SK-N-SH treated with all-trans-retinoic acid at 6 μM for 48 hours (cell line): ENCODE measurements at regions not wholly inside any gene's neighbourhood (a gene's known extent, or its start where the extent isn't known, plus 50 kb on each side); places are given as distances from the start of the nearest gene placed in this dataset.

ENCODE experiments used
- ATAC-seq: fragments of 200-7000 bp; cut with Tn5 transposase; 3 replicates; pipeline ENCODE4 v1.9.1; 2020; ENCODE audit warnings: mild to moderate bottlenecking, moderate library complexity
- ARNTL ChIP-seq: fragments of 450-650 bp; formaldehyde crosslinking; IDR thresholded peaks from 2 replicates; pipeline ENCODE4 v1.5.0; 2020; ENCODE audit warnings: low read depth, mild to moderate bottlenecking, moderate library complexity, borderline replicate concordance
- BACH2 ChIP-seq: fragments of 250-450 bp; sonication (Bioruptor Pico); IDR thresholded peaks from 2 replicates; pipeline ENCODE4 v1.9.0; 2021; ENCODE audit warnings: mild to moderate bottlenecking, borderline replicate concordance
- CSDC2 ChIP-seq: fragments of 250-450 bp; sonication (Bioruptor Pico); IDR thresholded peaks from 2 replicates; pipeline ENCODE4 v1.5.0; 2020; ENCODE audit warnings: mild to moderate bottlenecking, moderate library complexity
- ESRRG ChIP-seq: fragments of 250-450 bp; sonication (Bioruptor Pico); IDR thresholded peaks from 2 replicates; pipeline ENCODE4 v1.6.1; 2021; ENCODE audit warnings: mild to moderate bottlenecking
- GLIS3 ChIP-seq: fragments of 250-450 bp; sonication (Bioruptor Pico); IDR thresholded peaks from 2 replicates; pipeline ENCODE4 v1.5.0; 2020; ENCODE audit warnings: mild to moderate bottlenecking, moderate library complexity
- ISL1 ChIP-seq: fragments of 250-450 bp; sonication (Bioruptor Pico); IDR thresholded peaks from 2 replicates; pipeline ENCODE4 v2.1.2; 2022; ENCODE audit warnings: mild to moderate bottlenecking, moderate library complexity
- OSR1 ChIP-seq: fragments of 250-450 bp; sonication (Bioruptor Pico); IDR thresholded peaks from 2 replicates; pipeline ENCODE4 v1.8.0; 2022; ENCODE audit warnings: moderate library complexity, mild to moderate bottlenecking, inconsistent platforms
- PPARA ChIP-seq: fragments of 250-450 bp; sonication (Bioruptor Pico); IDR thresholded peaks from 2 replicates; pipeline ENCODE4 v1.5.0; 2020; ENCODE audit warnings: mild to moderate bottlenecking, borderline replicate concordance
- RARB ChIP-seq: fragments of 250-450 bp; sonication (Bioruptor Pico); IDR thresholded peaks from 2 replicates; pipeline ENCODE4 v1.8.0; 2021; ENCODE audit warnings: mild to moderate bottlenecking, moderate library complexity
- SNAI2 ChIP-seq: fragments of 250-450 bp; sonication (Bioruptor Pico); IDR thresholded peaks from 2 replicates; pipeline ENCODE4 v1.5.0; 2020; ENCODE audit warnings: mild to moderate bottlenecking, moderate library complexity
- TCF4 ChIP-seq: fragments of 250-450 bp; sonication (Bioruptor Pico); IDR thresholded peaks from 2 replicates; pipeline ENCODE4 v1.8.0; 2021; ENCODE audit warnings: mild to moderate bottlenecking, moderate library complexity, borderline replicate concordance
- TOX ChIP-seq: fragments of 250-450 bp; sonication (Bioruptor Pico); IDR thresholded peaks from 2 replicates; pipeline ENCODE4 v1.8.0; 2021; ENCODE audit warnings: mild to moderate bottlenecking, moderate library complexity, borderline replicate concordance
- ZC3H10 ChIP-seq: fragments of 250-450 bp; sonication (Bioruptor Pico); IDR thresholded peaks from 2 replicates; pipeline ENCODE4 v1.5.1; 2021; ENCODE audit warnings: mild to moderate bottlenecking, moderate library complexity
- ZFP30 ChIP-seq: fragments of 450-650 bp; formaldehyde crosslinking; IDR thresholded peaks from 2 replicates; pipeline ENCODE4 v1.5.0; 2022; ENCODE audit warnings: mild to moderate bottlenecking, moderate library complexity
- ZNF565 ChIP-seq: fragments of 450-650 bp; formaldehyde crosslinking; conservative IDR thresholded peaks from 2 replicates; pipeline ENCODE4 v1.5.0; 2020; ENCODE audit warnings: low read depth, mild to moderate bottlenecking, moderate library complexity
- ZNF70 ChIP-seq: fragments of 450-650 bp; formaldehyde crosslinking; IDR thresholded peaks from 2 replicates; pipeline ENCODE4 v1.5.0; 2020; ENCODE audit warnings: mild to moderate bottlenecking, moderate library complexity
- ZNF8 ChIP-seq: fragments of 450-650 bp; formaldehyde crosslinking; IDR thresholded peaks from 2 replicates; pipeline ENCODE4 v1.5.0; 2020; ENCODE audit warnings: mild to moderate bottlenecking, moderate library complexity
- TF ChIP-seq, protein P1 (sequence below): fragments of 250-450 bp; sonication (Bioruptor Pico); IDR thresholded peaks from 2 replicates; pipeline ENCODE4 v1.5.1; 2020; ENCODE audit warnings: low read depth, mild to moderate bottlenecking, moderate library complexity
- TF ChIP-seq, protein P2 (sequence below): fragments of 250-450 bp; sonication (Bioruptor Pico); IDR thresholded peaks from 2 replicates; pipeline ENCODE4 v1.8.0; 2021; ENCODE audit warnings: low read depth, mild to moderate bottlenecking, moderate library complexity, borderline replicate concordance
- TF ChIP-seq, protein P3 (sequence below): fragments of 250-450 bp; sonication (Bioruptor Pico); IDR thresholded peaks from 2 replicates; pipeline ENCODE4 v1.5.1; 2021; ENCODE audit warnings: mild to moderate bottlenecking, moderate library complexity
- TF ChIP-seq, protein P4 (sequence below): fragments of 250-450 bp; sonication (Bioruptor Pico); IDR thresholded peaks from 2 replicates; pipeline ENCODE4 v1.5.0; 2020; ENCODE audit warnings: mild to moderate bottlenecking, moderate library complexity
- TF ChIP-seq, protein P5 (sequence below): fragments of 250-450 bp; sonication (Bioruptor Pico); IDR thresholded peaks from 2 replicates; pipeline ENCODE4 v1.8.0; 2020; ENCODE audit warnings: mild to moderate bottlenecking, moderate library complexity, borderline replicate concordance

DNA sequence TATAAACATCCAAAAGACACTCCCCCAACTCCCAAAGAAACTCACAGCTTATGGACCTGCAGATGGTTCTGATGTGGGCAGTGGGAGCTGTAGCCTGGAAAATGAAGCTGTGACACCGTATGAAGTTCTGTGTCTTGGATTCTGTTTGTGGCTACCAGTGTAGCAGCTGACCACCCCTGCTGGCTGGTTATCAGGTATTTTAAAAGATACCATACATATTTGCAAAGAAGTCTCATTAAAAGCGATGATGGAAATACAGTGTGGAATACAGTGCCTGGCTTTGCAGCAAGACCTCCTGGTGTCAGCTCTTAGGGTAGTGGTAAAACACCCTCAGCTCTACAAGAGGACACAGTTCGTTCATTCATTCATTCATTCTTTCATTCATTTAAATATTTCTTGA is 194.3 kb upstream of the PRKCQ start:
- no peak for TF ChIP-seq CSDC2 (CRISPR knock-in tag)
- TF ChIP-seq BACH2 = no peak
- no peak for TF ChIP-seq SNAI2 (CRISPR knock-in tag)
- no peak for TF ChIP-seq ZFP30 (CRISPR knock-in tag)
- TF ChIP-seq ISL1 = no peak
- TF ChIP-seq, protein P1, sequence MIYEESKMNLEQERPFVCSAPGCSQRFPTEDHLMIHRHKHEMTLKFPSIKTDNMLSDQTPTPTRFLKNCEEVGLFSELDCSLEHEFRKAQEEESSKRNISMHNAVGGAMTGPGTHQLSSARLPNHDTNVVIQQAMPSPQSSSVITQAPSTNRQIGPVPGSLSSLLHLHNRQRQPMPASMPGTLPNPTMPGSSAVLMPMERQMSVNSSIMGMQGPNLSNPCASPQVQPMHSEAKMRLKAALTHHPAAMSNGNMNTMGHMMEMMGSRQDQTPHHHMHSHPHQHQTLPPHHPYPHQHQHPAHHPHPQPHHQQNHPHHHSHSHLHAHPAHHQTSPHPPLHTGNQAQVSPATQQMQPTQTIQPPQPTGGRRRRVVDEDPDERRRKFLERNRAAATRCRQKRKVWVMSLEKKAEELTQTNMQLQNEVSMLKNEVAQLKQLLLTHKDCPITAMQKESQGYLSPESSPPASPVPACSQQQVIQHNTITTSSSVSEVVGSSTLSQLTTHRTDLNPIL (CRISPR knock-in tag) = no peak
- TF ChIP-seq, protein P2, sequence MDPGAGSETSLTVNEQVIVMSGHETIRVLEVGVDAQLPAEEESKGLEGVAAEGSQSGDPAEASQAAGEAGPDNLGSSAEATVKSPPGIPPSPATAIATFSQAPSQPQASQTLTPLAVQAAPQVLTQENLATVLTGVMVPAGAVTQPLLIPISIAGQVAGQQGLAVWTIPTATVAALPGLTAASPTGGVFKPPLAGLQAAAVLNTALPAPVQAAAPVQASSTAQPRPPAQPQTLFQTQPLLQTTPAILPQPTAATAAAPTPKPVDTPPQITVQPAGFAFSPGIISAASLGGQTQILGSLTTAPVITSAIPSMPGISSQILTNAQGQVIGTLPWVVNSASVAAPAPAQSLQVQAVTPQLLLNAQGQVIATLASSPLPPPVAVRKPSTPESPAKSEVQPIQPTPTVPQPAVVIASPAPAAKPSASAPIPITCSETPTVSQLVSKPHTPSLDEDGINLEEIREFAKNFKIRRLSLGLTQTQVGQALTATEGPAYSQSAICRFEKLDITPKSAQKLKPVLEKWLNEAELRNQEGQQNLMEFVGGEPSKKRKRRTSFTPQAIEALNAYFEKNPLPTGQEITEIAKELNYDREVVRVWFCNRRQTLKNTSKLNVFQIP (CRISPR knock-in tag) = no peak
- no peak for TF ChIP-seq ZNF70
- TF ChIP-seq ZC3H10 (CRISPR knock-in tag) = no peak
- no peak for TF ChIP-seq ESRRG (CRISPR knock-in tag)
- TF ChIP-seq ARNTL (CRISPR knock-in tag) = no peak
- no peak for TF ChIP-seq GLIS3 (CRISPR knock-in tag)
- TF ChIP-seq, protein P3, sequence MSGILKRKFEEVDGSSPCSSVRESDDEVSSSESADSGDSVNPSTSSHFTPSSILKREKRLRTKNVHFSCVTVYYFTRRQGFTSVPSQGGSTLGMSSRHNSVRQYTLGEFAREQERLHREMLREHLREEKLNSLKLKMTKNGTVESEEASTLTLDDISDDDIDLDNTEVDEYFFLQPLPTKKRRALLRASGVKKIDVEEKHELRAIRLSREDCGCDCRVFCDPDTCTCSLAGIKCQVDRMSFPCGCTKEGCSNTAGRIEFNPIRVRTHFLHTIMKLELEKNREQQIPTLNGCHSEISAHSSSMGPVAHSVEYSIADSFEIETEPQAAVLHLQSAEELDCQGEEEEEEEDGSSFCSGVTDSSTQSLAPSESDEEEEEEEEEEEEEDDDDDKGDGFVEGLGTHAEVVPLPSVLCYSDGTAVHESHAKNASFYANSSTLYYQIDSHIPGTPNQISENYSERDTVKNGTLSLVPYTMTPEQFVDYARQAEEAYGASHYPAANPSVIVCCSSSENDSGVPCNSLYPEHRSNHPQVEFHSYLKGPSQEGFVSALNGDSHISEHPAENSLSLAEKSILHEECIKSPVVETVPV (CRISPR knock-in tag) = no peak
- no peak for TF ChIP-seq TCF4
- no peak for TF ChIP-seq ZNF8 (CRISPR knock-in tag)
- ATAC-seq = no peak

DNA sequence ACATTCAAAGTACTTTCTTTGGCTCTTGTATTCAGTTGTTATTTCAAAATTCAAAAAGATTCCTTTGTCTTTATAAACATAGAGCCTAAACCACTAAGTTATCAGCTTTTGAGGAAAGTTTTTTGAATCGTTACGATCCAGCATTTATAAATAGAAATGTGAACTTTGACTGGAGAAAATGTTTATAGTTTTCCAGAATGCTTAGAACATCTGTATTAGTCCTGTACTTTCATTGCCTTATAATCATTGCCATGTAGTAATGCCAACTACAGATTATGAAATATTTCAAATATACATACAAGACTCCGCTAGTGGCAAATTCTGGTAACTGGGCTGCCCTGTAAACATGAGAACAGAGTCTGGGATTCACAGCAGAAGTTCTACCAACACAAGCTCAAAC is 191.3 kb upstream of the PRKCQ start:
- no peak for TF ChIP-seq BACH2
- no peak for TF ChIP-seq ISL1
- TF ChIP-seq, all 23 proteins: peak for 0
- ATAC-seq = no peak

DNA sequence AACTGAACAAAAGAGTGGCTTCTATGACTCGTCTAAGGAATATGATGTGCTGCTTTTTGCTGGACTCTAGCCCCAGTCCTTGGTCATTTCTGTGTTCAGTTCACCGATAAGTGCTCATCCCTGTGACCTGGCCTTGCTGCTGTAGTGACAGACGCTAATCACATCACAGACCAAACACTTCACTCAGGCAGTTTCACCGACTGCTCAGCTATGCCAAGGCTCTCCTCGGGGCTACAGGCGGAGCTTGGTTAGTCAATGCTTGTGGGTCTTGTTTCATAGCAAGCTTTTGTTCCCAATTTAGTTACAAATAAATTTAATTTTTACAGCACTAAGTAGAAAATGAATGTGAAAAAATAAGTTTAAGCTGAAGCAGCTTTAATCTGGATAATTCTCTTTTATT is 190.8 kb upstream of the PRKCQ start:
- no peak for ATAC-seq
- TF ChIP-seq BACH2 (no peak), OSR1 (CRISPR knock-in tag) (no peak), TCF4 (no peak), ZNF8 (CRISPR knock-in tag) (no peak), ZNF565 (CRISPR knock-in tag) (no peak), ISL1 (no peak), RARB (CRISPR knock-in tag) (no peak), GLIS3 (CRISPR knock-in tag) (no peak), TOX (CRISPR knock-in tag) (no peak), PPARA (CRISPR knock-in tag) (no peak), ARNTL (CRISPR knock-in tag) (no peak), SNAI2 (CRISPR knock-in tag) (no peak), ESRRG (CRISPR knock-in tag) (no peak), ZFP30 (CRISPR knock-in tag) (no peak), ZNF70 (no peak)
- TF ChIP-seq, protein P4, sequence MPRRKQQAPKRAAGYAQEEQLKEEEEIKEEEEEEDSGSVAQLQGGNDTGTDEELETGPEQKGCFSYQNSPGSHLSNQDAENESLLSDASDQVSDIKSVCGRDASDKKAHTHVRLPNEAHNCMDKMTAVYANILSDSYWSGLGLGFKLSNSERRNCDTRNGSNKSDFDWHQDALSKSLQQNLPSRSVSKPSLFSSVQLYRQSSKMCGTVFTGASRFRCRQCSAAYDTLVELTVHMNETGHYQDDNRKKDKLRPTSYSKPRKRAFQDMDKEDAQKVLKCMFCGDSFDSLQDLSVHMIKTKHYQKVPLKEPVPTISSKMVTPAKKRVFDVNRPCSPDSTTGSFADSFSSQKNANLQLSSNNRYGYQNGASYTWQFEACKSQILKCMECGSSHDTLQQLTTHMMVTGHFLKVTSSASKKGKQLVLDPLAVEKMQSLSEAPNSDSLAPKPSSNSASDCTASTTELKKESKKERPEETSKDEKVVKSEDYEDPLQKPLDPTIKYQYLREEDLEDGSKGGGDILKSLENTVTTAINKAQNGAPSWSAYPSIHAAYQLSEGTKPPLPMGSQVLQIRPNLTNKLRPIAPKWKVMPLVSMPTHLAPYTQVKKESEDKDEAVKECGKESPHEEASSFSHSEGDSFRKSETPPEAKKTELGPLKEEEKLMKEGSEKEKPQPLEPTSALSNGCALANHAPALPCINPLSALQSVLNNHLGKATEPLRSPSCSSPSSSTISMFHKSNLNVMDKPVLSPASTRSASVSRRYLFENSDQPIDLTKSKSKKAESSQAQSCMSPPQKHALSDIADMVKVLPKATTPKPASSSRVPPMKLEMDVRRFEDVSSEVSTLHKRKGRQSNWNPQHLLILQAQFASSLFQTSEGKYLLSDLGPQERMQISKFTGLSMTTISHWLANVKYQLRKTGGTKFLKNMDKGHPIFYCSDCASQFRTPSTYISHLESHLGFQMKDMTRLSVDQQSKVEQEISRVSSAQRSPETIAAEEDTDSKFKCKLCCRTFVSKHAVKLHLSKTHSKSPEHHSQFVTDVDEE (CRISPR knock-in tag) = no peak
- TF ChIP-seq, protein P5, sequence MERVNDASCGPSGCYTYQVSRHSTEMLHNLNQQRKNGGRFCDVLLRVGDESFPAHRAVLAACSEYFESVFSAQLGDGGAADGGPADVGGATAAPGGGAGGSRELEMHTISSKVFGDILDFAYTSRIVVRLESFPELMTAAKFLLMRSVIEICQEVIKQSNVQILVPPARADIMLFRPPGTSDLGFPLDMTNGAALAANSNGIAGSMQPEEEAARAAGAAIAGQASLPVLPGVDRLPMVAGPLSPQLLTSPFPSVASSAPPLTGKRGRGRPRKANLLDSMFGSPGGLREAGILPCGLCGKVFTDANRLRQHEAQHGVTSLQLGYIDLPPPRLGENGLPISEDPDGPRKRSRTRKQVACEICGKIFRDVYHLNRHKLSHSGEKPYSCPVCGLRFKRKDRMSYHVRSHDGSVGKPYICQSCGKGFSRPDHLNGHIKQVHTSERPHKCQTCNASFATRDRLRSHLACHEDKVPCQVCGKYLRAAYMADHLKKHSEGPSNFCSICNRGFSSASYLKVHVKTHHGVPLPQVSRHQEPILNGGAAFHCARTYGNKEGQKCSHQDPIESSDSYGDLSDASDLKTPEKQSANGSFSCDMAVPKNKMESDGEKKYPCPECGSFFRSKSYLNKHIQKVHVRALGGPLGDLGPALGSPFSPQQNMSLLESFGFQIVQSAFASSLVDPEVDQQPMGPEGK (CRISPR knock-in tag) = no peak
- TF ChIP-seq, protein P2 (CRISPR knock-in tag) = no peak
- TF ChIP-seq, protein P3 (CRISPR knock-in tag) = no peak
- TF ChIP-seq, protein P1 (CRISPR knock-in tag) = no peak
